AG04449 (cell line): ENCODE measurements at regions not wholly inside any gene's neighbourhood (a gene's known extent, or its start where the extent isn't known, plus 50 kb on each side); places are given as distances from the start of the nearest gene placed in this dataset.
"Not testable (repeated sequence)": the region's sequence is repeated elsewhere in the genome, so short reads cannot be mapped to it uniquely, and the experiment has no call there.

Experiments used
- CTCF ChIA-PET: fragments of 350-600 bp; formaldehyde crosslinking; extraction: SDS; loops from one replicate; lab custom pipeline; 2021; ENCODE audit warnings: antibody characterized with exemption; lab: Yijun Ruan, JAX
- POLR2A ChIA-PET: fragments of 400-600, 350-600 bp; formaldehyde crosslinking; extraction: SDS; loops from one replicate; lab custom pipeline; 2020; ENCODE audit warnings: antibody characterized with exemption, inconsistent platforms; lab: Yijun Ruan, JAX
- DNase-seq: peaks from one replicate; pipeline ENCODE4 v3.0.0-alpha.2; 2010; ENCODE audit warnings: low read depth, low spot score
- H3K4me3 ChIP-seq: 2 replicates; pipeline ENCODE4 v1.5.1; 2011; ENCODE audit warnings: low read depth, mild to moderate bottlenecking, control low read depth, low read length
- CTCF ChIP-seq: IDR thresholded peaks from one replicate; pipeline ENCODE4 v1.5.1; 2011; ENCODE audit warnings: mild to moderate bottlenecking, moderate library complexity, low read length, control low read depth, inconsistent platforms; ENCODE audit not compliant: insufficient read depth; ENCODE audit errors: missing control alignments

DNA sequence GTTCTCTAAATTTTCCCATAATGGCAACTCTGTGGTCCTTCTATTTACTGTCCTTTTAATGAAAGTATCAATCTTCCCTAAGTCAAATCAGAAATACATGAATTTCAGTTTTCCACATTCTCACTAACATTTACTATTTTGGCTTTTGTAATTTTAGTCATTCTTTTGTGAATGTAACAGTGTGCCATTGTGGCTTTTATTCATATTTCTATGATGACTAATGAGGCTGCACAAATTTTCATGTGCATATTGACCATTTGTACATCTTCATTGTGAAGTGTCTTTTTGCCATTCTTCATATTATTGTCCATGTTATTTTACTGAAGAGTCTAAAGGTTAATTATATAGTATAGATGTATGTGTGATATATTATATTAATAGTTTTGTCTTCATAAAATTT, 431.0 kb upstream of the BRINP3 start:
- POLR2A ChIA-PET: no interaction called here
- CTCF ChIA-PET: no interaction called here
- no peak for TF ChIP-seq CTCF
- no peak overlapping the region for H3K4me3 ChIP-seq
- DNase-seq: no peak

DNA sequence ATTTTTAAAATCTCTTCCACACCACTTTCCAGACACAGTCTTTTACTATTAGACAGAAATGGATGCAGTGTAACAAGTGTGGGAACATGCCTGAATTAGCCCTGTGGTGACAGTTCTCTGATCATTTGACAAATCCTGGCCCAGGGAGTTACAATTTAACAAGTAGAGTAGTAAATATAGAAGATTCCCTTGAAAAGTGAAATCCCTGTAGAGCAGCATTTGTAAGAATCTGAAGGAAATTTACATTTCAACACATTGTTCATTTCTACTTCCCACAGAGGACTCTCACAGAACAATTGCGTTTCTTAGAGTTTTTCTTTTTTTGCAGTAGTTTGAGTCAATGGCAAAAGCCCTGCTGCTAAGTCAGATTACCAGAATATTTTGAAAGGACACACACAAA, 458.3 kb upstream of the BRINP3 start:
- no peak for DNase-seq
- no peak overlapping the region for H3K4me3 ChIP-seq

DNA sequence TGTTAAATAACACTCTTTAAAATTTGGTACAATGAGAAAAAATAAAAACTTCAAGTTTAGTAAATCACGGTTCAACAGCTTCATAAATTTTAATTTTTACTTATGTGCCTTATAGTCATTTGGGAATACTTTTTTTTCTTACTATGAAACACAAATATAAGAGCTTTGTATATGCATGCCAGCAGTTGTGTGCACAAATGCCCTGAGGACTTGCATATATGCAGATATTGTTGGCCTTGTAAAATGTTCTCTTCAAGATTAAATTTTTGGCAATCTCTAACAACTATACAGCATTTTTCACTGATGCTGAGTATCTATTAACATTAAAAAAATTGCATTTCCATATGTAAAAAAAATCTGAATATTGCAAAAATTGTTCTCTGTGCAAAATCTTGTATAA, 458.7 kb upstream of the BRINP3 start:
- POLR2A ChIA-PET: no interaction called here
- CTCF ChIA-PET: no interaction called here
- H3K4me3 ChIP-seq: no peak overlapping the region
- no peak for TF ChIP-seq CTCF
- no peak for DNase-seq

More for the DNA sequence above, 458.3 kb upstream of the BRINP3 start:
- no peak for TF ChIP-seq CTCF
- ChIA-PET CTCF (no interaction called here), POLR2A (no interaction called here)

DNA sequence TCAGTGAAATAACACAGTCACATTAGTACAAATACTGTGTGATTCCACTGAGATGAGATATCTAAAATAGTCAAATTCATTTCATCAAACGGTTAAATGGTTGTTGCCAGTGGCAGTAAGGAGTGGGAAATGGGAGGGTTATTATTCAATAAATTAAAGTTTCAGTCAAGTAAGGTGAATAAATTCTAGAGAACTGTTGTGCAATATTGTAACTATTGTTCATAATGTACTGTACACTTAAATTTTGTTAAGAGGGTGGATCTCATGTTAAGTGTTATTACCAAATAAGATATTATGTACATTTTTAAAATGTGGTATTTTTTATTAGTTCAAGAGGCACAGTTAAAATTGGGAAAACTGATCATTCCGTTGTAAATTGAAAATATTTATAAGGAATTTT, 463.3 kb upstream of the BRINP3 start:
- CTCF ChIA-PET: no interaction called here
- DNase-seq: no peak
- POLR2A ChIA-PET: no interaction called here
- H3K4me3 ChIP-seq: no peak overlapping the region
- TF ChIP-seq CTCF: no peak

DNA sequence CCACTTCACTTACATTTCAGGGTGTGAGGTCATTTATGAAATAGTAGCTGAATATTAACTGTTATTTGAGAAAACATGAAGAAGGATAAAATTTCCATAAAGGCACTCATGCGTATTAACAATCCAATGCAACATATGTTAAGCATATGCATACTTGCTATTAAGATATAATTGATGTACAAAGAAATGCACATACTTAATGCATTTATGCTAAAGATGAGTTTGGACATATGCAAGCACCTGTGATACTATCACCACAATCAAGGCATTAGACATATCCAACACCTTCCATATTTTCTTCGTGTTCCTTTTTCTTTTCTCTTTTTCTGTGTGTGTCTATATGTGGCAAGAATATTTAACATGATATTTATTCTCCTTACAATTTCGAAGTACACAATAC, 464.8 kb upstream of the BRINP3 start:
- no peak for DNase-seq
- POLR2A ChIA-PET: no interaction called here
- CTCF ChIA-PET: no interaction called here
- no peak for TF ChIP-seq CTCF
- H3K4me3 ChIP-seq: no peak overlapping the region

DNA sequence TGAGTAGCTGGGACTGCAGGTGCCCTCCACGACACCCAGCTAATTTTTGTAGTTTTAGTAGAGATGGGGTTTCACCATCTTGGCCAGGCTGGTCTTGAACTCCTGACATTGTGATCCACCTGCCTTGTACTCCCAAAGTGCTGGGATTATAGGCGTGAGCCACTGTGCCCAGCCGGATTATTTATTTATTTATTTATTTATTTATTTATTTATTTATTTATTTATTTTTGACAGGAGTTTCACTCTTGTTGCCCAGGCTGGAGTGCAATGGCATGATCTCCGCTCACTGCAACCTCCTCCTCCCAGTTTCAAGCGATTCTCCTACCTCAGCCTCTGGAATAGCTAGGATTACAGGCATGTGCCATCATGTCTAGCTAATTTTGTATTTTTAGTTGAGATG, 466.1 kb upstream of the BRINP3 start:
- POLR2A ChIA-PET, DNase-seq, H3K4me3 ChIP-seq, CTCF ChIA-PET: not testable (repeated sequence)

- no peak for TF ChIP-seq CTCF
- ChIA-PET CTCF (no interaction called here), POLR2A (no interaction called here)
- no peak overlapping the region for H3K4me3 ChIP-seq
- no peak for DNase-seq
Observed at GRCh38 chr1:190949939-190950338, 472.3 kb upstream of the BRINP3 start.
